GM18858 (cell line): ENCODE measurements at regions not wholly inside any gene's neighbourhood (a gene's known extent, or its start where the extent isn't known, plus 50 kb on each side); places are given as distances from the start of the nearest gene placed in this dataset.
A peak's percentile ranks its signal among the peaks of the same experiment; 100 is the strongest.

Experiments used
- ATAC-seq: cut with Tn5 transposase; IDR thresholded peaks from one replicate; pipeline ENCODE4 v1.9.1; 2021; ENCODE audit not compliant: unreplicated experiment

GRCh38 chr4:180642732-180643131, 1600.5 kb upstream of the TENM3 start:
- ATAC-seq, result no peak

- ATAC-seq, result peak; percentile 83
Observed at GRCh38 chr4:180650273-180650672, 1592.9 kb upstream of the TENM3 start.

- no peak for ATAC-seq
Observed at GRCh38 chr4:180652533-180652932, 1590.7 kb upstream of the TENM3 start.

- no peak for ATAC-seq
Observed at GRCh38 chr4:180655886-180656285, 1587.3 kb upstream of the TENM3 start.

- ATAC-seq, result no peak
Observed at GRCh38 chr4:180657881-180658280, 1585.3 kb upstream of the TENM3 start.

- peak; percentile 84 for ATAC-seq
Observed at GRCh38 chr4:180664766-180665368, 1578.3 kb upstream of the TENM3 start.

GRCh38 chr4:180665481-180665880, 1577.7 kb upstream of the TENM3 start:
- ATAC-seq, result no peak

GRCh38 chr4:180665994-180666824, 1577.0 kb upstream of the TENM3 start:
- peak; percentile 73 for ATAC-seq

- ATAC-seq, result no peak
Observed at GRCh38 chr4:180668732-180669131, 1574.5 kb upstream of the TENM3 start.

- no peak for ATAC-seq
Observed at GRCh38 chr4:180669680-180670079, 1573.5 kb upstream of the TENM3 start.

GRCh38 chr4:180674619-180675358, 1568.4 kb upstream of the TENM3 start:
- ATAC-seq, result no peak

GRCh38 chr4:180675359-180675650, 1567.9 kb upstream of the TENM3 start:
- ATAC-seq, result no peak

GRCh38 chr4:180680305-180680704, 1562.9 kb upstream of the TENM3 start:
- no peak for ATAC-seq

GRCh38 chr4:180682776-180683175, 1560.4 kb upstream of the TENM3 start:
- ATAC-seq, result no peak

- no peak for ATAC-seq
Observed at GRCh38 chr4:180683186-180683585, 1560.0 kb upstream of the TENM3 start.

- ATAC-seq, result no peak
Observed at GRCh38 chr4:180688480-180688879, 1554.7 kb upstream of the TENM3 start.

- ATAC-seq, result no peak
Observed at GRCh38 chr4:180694875-180695274, 1548.3 kb upstream of the TENM3 start.

GRCh38 chr4:180695851-180696250, 1547.4 kb upstream of the TENM3 start:
- ATAC-seq, result no peak

GRCh38 chr4:180696460-180697092, 1546.6 kb upstream of the TENM3 start:
- no peak for ATAC-seq

- no peak for ATAC-seq
Observed at GRCh38 chr4:180698550-180699195, 1544.5 kb upstream of the TENM3 start.

GRCh38 chr4:180706766-180707165, 1536.4 kb upstream of the TENM3 start:
- ATAC-seq, result no peak
